Ishikawa (cell line): ENCODE measurements at regions not wholly inside any gene's neighbourhood (a gene's known extent, or its start where the extent isn't known, plus 50 kb on each side); places are given as distances from the start of the nearest gene placed in this dataset.

Experiments used
- CEBPB ChIP-seq: IDR thresholded peaks from 2 replicates; pipeline ENCODE4 v1.6.1; 2012
- CREB1 ChIP-seq: IDR thresholded peaks from 2 replicates; pipeline ENCODE4 v1.6.1; 2012; ENCODE audit warnings: low read depth
- EGR1 ChIP-seq: IDR thresholded peaks from 2 replicates; pipeline ENCODE4 v1.6.1; 2012
- EP300 ChIP-seq: IDR thresholded peaks from 2 replicates; pipeline ENCODE4 v1.6.1; 2012; ENCODE audit warnings: borderline replicate concordance
- FOXM1 ChIP-seq: IDR thresholded peaks from 2 replicates; pipeline ENCODE4 v1.6.1; 2012; ENCODE audit warnings: low read depth, borderline replicate concordance
- NFIC ChIP-seq: IDR thresholded peaks from 2 replicates; pipeline ENCODE4 v1.6.1; 2012
- RAD21 ChIP-seq: IDR thresholded peaks from 2 replicates; pipeline ENCODE4 v1.6.1; 2012; ENCODE audit warnings: low read depth
- TAF1 ChIP-seq: IDR thresholded peaks from 2 replicates; pipeline ENCODE4 v1.6.1; 2012; ENCODE audit warnings: low read depth, mild to moderate bottlenecking
- TCF12 ChIP-seq: IDR thresholded peaks from 2 replicates; pipeline ENCODE4 v1.6.1; 2012; ENCODE audit warnings: low read depth
- TEAD4 ChIP-seq: IDR thresholded peaks from 2 replicates; pipeline ENCODE4 v1.6.1; 2012
- YY1 ChIP-seq: IDR thresholded peaks from 2 replicates; pipeline ENCODE4 v1.6.1; 2012; ENCODE audit warnings: low read depth
- ZBTB7A ChIP-seq: IDR thresholded peaks from 2 replicates; pipeline ENCODE4 v1.6.1; 2012; ENCODE audit warnings: low read depth
- TF ChIP-seq, protein P1 (sequence below): IDR thresholded peaks from 2 replicates; pipeline ENCODE4 v1.6.1; 2012; ENCODE audit warnings: low read depth, mild to moderate bottlenecking
- TF ChIP-seq, protein P2 (sequence below): IDR thresholded peaks from 2 replicates; pipeline ENCODE4 v1.6.1; 2012
- TF ChIP-seq, protein P3 (sequence below): IDR thresholded peaks from 2 replicates; pipeline ENCODE4 v1.6.1; 2012

DNA sequence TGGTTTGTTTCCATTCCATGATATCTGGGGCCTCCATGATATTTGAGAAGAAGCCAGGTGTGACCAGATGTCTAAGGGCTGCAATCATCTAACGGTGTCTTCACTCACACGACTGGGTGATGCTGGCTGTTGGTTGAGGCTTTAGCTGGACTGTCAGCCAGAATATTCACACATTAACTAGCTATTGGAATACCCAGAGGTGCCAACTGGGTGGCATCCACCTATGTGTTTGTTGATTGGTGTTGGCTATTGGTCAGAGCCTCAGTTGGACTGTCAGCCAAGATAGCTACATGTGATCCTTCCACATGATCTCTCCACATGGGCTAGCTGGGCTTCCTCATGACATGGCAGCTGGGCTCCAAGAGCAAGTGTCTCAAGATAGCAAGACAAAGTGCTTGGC is 117.4 kb downstream of the CDCA7 start:
- no peak for TF ChIP-seq NFIC

DNA sequence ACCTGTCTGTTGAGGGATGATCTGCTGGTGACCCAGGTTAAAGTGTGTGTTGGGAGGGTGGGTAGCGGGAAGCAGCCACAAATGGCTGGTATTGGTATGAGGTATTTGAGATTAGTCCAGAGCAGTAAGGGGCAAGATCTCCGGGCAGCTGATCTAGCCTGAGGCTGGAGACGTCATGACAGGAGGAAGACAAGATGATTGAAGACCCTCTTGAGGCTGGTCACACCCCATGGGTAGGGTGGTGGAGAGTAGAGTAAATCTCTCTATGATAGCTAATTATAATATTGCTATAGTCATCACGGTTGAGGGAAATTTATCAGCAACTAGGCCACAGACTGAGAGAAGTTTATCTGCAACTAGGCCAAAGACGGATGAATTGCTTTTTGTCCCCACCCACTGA is 128.5 kb downstream of the CDCA7 start:
- TF ChIP-seq FOXM1 (no peak), CREB1 (no peak), EGR1 (no peak), TCF12 (no peak), CEBPB (no peak), YY1 (no peak), TEAD4 (no peak), EP300 (no peak), NFIC (no peak), RAD21 (no peak), TAF1 (no peak), ZBTB7A (no peak)
- TF ChIP-seq, protein P1, sequence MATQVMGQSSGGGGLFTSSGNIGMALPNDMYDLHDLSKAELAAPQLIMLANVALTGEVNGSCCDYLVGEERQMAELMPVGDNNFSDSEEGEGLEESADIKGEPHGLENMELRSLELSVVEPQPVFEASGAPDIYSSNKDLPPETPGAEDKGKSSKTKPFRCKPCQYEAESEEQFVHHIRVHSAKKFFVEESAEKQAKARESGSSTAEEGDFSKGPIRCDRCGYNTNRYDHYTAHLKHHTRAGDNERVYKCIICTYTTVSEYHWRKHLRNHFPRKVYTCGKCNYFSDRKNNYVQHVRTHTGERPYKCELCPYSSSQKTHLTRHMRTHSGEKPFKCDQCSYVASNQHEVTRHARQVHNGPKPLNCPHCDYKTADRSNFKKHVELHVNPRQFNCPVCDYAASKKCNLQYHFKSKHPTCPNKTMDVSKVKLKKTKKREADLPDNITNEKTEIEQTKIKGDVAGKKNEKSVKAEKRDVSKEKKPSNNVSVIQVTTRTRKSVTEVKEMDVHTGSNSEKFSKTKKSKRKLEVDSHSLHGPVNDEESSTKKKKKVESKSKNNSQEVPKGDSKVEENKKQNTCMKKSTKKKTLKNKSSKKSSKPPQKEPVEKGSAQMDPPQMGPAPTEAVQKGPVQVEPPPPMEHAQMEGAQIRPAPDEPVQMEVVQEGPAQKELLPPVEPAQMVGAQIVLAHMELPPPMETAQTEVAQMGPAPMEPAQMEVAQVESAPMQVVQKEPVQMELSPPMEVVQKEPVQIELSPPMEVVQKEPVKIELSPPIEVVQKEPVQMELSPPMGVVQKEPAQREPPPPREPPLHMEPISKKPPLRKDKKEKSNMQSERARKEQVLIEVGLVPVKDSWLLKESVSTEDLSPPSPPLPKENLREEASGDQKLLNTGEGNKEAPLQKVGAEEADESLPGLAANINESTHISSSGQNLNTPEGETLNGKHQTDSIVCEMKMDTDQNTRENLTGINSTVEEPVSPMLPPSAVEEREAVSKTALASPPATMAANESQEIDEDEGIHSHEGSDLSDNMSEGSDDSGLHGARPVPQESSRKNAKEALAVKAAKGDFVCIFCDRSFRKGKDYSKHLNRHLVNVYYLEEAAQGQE = no peak
- TF ChIP-seq, protein P2, sequence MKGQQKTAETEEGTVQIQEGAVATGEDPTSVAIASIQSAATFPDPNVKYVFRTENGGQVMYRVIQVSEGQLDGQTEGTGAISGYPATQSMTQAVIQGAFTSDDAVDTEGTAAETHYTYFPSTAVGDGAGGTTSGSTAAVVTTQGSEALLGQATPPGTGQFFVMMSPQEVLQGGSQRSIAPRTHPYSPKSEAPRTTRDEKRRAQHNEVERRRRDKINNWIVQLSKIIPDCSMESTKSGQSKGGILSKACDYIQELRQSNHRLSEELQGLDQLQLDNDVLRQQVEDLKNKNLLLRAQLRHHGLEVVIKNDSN = no peak
- TF ChIP-seq, protein P3, sequence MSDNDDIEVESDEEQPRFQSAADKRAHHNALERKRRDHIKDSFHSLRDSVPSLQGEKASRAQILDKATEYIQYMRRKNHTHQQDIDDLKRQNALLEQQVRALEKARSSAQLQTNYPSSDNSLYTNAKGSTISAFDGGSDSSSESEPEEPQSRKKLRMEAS = no peak

DNA sequence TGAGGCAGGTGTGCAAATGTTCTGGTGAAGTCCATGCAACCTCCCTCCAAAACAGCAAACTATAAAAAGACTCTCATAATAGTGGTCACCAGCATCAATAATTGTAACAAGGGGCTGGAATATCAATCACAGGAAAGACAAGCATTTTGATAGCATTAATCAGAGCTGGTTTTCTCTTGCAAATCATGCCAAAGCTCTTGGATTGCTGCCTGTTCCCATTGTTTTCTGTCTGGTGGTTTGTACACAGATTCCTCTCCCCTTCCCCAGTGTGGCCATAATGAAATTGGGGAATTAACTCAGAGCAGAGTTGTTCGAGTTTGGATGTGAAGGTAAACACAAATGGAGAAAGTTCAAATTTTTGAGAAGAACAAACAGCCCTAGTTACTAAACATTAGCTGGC is 134.2 kb downstream of the CDCA7 start:
- no peak for TF ChIP-seq TCF12
- TF ChIP-seq, protein P1 = no peak
- TF ChIP-seq NFIC = no peak
- TF ChIP-seq CREB1 = no peak
- TF ChIP-seq, protein P3 = no peak
- TF ChIP-seq RAD21 = no peak
- no peak for TF ChIP-seq EGR1
- no peak for TF ChIP-seq TAF1
- TF ChIP-seq TEAD4 = no peak
- TF ChIP-seq YY1 = no peak
- TF ChIP-seq, protein P2 = no peak
- no peak for TF ChIP-seq EP300
- no peak for TF ChIP-seq ZBTB7A

DNA sequence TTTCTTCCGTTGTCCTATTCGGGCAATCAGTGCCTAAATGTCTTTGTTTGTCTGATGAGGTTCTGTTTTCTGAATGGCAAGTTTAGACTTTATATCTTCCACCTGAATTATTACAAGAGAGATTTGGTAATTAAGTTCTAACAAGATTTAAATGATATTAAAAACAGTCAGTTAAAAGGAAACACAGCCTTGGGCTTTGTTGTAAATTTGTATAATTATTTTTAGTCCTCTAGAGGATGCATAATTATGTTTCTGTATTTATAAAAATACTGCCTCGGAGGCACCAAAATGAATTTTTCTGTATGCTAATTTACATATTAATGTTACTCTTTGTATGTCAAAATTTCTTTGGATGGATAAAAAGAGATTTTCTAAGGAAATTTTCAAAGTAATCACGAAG is 136.7 kb downstream of the CDCA7 start:
- TF ChIP-seq RAD21 = no peak
- TF ChIP-seq, protein P2 = no peak
- TF ChIP-seq, protein P1 = no peak

DNA sequence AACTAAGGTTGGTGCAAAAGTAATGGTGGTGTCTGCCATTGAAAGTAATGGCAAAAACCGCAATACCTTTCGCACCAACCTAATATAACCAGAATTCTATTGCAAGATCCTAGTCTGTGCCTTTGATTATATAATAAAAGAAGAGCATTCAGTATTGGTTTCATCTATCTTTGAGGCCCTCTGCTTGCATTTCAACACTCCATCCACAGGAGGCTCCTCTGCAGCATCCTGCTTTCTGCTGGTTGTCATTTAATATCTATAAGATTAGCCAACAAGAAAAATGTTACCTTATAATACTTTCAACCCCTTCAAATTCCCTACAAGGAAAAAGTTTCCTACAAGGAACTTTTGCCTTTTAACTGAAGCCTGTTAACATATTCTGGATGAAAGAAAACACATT is 139.2 kb downstream of the CDCA7 start:
- TF ChIP-seq RAD21 (peak; percentile 14; the same call in 1 of the 2 replicates), YY1 (no peak), FOXM1 (no peak)
- TF ChIP-seq, protein P1 = no peak
- TF ChIP-seq, protein P2 = no peak
